NT2/D1 (cell line): ENCODE measurements at regions not wholly inside any gene's neighbourhood (a gene's known extent, or its start where the extent isn't known, plus 50 kb on each side); places are given as distances from the start of the nearest gene placed in this dataset.

ENCODE experiments used
- YY1 ChIP-seq: IDR thresholded peaks from 2 replicates; pipeline ENCODE4 v1.6.1; 2011; ENCODE audit not compliant: insufficient read length, insufficient read depth
- ZNF274 ChIP-seq: IDR thresholded peaks from 2 replicates; pipeline ENCODE4 v1.6.1; 2011; ENCODE audit warnings: mild to moderate bottlenecking, low read depth, low read length

DNA sequence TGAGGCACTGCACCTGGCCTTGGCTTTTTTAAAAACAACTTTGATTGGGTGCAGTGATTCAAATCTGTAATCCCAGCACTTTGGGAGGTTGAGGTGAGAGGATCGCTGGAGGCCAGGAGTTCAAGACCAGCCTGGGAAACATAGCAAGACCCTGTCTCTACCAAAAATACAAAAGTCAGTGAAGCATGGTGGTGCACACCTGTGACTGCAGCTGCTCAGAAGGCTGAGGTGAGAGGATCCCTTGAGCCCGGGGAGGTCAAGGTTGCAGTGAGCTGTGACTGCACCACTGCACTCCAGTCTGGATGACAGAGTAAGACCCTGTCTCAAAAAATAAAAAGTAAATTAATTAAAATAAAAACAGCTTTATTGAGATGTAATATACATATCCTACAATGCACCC lies 84.9 kb downstream of the NPTX2 start:
- TF ChIP-seq ZNF274 (no peak), YY1 (no peak)
